ENCODE measurements at regions not wholly inside any gene's neighbourhood (a gene's known extent, or its start where the extent isn't known, plus 50 kb on each side); places are given as distances from the start of the nearest gene placed in this dataset.
"Not testable (repeated sequence)": the region's sequence is repeated elsewhere in the genome, so short reads cannot be mapped to it uniquely, and the experiment has no call there.

GRCh38 chr9:129416821-129417539 is 203.9 kb downstream of the C9orf50 start:
- no peak for DNase-seq (ENCODE audit: low read depth in 2 of 2, low spot score in 1 of 2)

GRCh38 chr9:129415942-129416651 is 204.8 kb downstream of the C9orf50 start:
- no peak for DNase-seq (ENCODE audit: low read depth in 2 of 2, low spot score in 1 of 2)

- no peak for DNase-seq (ENCODE audit: low read depth in 2 of 2, low spot score in 1 of 2)
Observed at GRCh38 chr9:129414993-129415941, 205.6 kb downstream of the C9orf50 start.

GRCh38 chr9:129414377-129414992 is 206.4 kb downstream of the C9orf50 start:
- peak in 1 of 2 donors; percentile 27 for DNase-seq (ENCODE audit: low read depth in 2 of 2, low spot score in 1 of 2)

- DNase-seq (ENCODE audit: low read depth in 2 of 2, low spot score in 1 of 2) = peak; percentile 98
Observed at GRCh38 chr9:129413537-129414376, 207.1 kb downstream of the C9orf50 start.

GRCh38 chr9:129412814-129413536 is 207.9 kb downstream of the C9orf50 start:
- DNase-seq (ENCODE audit: low read depth in 2 of 2, low spot score in 1 of 2) = no peak

GRCh38 chr9:129412176-129412813 is 208.6 kb downstream of the C9orf50 start:
- not testable (repeated sequence) for DNase-seq (ENCODE audit: low read depth in 2 of 2, low spot score in 1 of 2)

GRCh38 chr9:129411501-129412175 is 209.3 kb downstream of the C9orf50 start:
- no peak for DNase-seq (ENCODE audit: low read depth in 2 of 2, low spot score in 1 of 2)

- DNase-seq (ENCODE audit: low read depth in 2 of 2, low spot score in 1 of 2) = no peak
Observed at GRCh38 chr9:129410226-129410625, 210.7 kb downstream of the C9orf50 start.

GRCh38 chr9:129408535-129409215 is 212.2 kb downstream of the C9orf50 start:
- no peak for DNase-seq (ENCODE audit: low read depth in 2 of 2, low spot score in 1 of 2)

- no peak for DNase-seq (ENCODE audit: low read depth in 2 of 2, low spot score in 1 of 2)
Observed at GRCh38 chr9:129407905-129408452, 212.9 kb downstream of the C9orf50 start.

GRCh38 chr9:129406278-129407225 is 214.3 kb downstream of the C9orf50 start:
- DNase-seq (ENCODE audit: low read depth in 2 of 2, low spot score in 1 of 2) = no peak

GRCh38 chr9:129405827-129406213 is 215.1 kb downstream of the C9orf50 start:
- DNase-seq (ENCODE audit: low read depth in 2 of 2, low spot score in 1 of 2) = no peak

GRCh38 chr9:129405089-129405826 is 215.6 kb downstream of the C9orf50 start:
- no peak for DNase-seq (ENCODE audit: low read depth in 2 of 2, low spot score in 1 of 2)

GRCh38 chr9:129404621-129405020 is 216.3 kb downstream of the C9orf50 start:
- no peak for DNase-seq (ENCODE audit: low read depth in 2 of 2, low spot score in 1 of 2)
